GM18520 (cell line): ENCODE measurements at regions not wholly inside any gene's neighbourhood (a gene's known extent, or its start where the extent isn't known, plus 50 kb on each side); places are given as distances from the start of the nearest gene placed in this dataset.
"Not testable (repeated sequence)": the region's sequence is repeated elsewhere in the genome, so short reads cannot be mapped to it uniquely, and the experiment has no call there.

Source experiments
- ATAC-seq: cut with Tn5 transposase; IDR thresholded peaks from one replicate; pipeline ENCODE4 v1.9.1; 2021; ENCODE audit not compliant: unreplicated experiment

- ATAC-seq, result no peak
These were observed 493.7 kb upstream of the TNP1 start for GRCh38 chr2:217353591-217353990.

DNA sequence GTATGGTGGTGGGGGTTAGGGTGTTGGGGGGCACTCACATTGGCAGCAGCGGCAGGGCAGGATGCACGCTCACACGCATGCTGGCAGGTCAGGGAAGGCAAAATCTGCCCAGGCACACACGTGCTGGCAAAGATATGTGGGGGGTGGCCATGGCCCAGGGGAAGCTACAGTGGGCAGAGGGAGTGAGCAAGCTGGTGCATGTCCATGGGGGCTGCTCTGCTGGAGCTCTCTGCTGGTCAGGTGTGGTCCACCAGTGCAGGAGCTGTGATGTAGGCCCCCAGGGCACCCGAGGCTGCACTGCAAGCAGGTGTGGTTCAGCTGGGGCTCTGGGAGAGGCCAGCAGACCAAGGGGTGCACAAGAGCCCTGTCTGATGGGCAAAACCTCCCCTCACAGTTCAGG lies 491.5 kb upstream of the TNP1 start:
- no peak for ATAC-seq

DNA sequence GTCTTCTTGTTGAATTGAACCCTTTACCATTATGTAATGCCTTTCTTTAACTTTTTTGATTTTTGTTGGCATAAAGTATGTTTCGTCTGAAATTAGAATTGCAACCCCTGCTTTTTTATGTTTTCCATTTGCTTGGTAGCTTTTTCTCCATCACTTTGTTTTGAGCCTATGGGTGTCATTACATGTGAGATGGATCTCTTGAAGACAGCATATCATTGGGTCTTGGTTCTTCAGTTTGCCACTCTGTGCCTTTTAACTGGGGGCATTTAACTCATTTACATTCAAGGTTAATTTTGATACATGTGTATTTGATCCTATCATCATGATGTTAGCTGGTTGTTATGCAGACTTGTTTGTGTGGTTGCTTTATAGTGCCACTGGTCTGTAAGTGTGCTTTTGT lies 489.4 kb upstream of the TNP1 start:
- no peak for ATAC-seq

- not testable (repeated sequence) for ATAC-seq
These were observed 487.8 kb upstream of the TNP1 start for GRCh38 chr2:217347630-217348029.

DNA sequence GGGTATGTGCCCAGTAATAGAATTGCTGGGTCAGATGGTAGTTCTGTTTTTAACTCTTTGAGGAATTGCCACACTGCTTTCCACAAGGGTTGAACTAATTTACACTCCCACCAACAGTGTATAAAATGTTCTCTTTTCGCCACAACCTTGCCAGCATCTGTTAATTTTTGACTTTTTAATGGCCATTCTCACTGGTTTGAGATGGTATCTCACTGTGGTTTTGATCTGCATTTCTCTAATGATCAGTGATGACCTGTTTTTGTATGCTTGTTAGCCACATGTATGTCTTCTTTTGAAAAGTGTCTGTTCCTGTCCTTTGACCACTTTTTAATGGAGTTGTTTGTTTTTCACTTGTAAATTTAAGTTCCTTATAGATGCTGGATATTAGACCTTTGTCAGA lies 486.2 kb upstream of the TNP1 start:
- ATAC-seq, result not testable (repeated sequence)

- no peak for ATAC-seq
These were observed 481.0 kb upstream of the TNP1 start for GRCh38 chr2:217340899-217341298.

- no peak for ATAC-seq
These were observed 480.3 kb upstream of the TNP1 start for GRCh38 chr2:217340176-217340575.

GRCh38 chr2:217339753-217340152 lies 479.9 kb upstream of the TNP1 start:
- ATAC-seq, result no peak

DNA sequence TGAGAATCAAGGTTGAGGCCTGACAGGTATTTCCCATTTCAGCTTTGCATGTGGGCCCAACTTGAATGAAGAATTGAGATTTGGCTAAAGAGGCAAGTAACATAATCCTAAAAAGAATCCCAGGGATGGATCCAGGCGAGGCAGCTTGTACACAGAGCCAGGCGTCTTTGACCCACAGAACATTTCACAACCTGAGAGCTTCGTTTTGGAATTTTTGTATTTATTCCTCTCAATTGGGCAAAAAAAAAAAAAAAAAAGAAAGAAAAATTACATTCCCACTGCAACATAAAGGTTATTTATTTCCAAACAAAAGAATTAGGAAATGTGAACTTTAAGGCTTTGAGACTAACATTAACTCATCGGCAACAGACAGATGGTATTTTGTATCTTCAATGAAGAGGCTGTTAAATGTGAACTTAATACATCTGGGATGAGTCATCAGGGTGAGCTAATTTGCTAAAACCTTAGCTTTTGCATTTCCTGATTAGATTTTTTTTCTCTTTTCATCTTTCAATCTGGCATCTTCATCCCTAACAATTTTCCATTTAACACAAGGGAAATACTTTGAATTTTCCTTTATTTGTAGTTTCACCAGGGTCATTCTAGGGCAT lies 478.5 kb upstream of the TNP1 start:
- no peak for ATAC-seq

DNA sequence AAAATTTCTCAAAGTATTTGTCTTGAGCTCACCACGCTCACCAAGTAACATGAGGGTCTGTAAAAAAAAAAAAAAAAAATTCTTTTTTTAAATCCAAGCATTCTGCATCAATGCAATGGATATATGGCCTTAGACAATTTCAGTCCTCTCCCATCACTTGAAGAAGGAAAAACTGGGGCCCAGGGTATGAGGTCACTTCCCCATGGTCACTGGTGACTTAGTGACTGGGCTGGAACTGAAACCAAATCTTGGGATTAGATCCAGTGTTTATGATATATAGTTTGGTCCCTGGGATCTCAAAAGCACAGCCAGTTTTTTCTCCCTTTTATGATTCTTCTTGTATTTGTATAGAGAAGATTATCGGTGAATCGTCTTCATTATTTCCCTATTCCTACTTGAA lies 477.9 kb upstream of the TNP1 start:
- ATAC-seq, result no peak

- ATAC-seq, result no peak
These were observed 476.8 kb upstream of the TNP1 start for GRCh38 chr2:217336694-217337093.

DNA sequence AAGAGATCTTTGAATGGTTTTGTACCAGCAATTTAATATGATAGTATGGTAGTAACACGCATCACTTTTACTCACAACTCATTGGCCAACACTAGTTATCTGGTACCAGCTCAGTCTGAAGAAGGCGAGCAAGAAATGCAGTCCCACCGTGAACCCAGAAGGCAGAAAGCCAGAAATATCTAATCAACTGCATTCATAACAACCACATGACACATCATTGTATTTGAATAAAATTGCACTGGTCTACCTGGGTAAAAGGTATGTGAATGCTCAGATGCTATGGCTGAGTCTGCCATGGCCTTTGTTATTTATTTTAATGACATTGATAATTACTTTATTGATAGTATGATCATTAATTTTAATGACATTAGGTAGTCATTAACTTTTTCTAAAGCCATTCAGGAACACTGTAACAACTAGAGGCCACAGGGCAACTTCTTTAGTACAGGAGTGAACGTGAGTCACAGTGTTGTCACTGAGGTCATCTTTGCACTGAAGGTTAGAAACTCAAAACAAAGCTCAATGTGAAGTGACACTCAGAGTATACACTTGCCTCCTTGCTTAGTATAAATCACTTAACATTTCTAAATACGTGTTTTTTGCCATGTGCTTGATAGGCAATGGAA lies 475.6 kb upstream of the TNP1 start:
- ATAC-seq, result no peak

- no peak for ATAC-seq
These were observed 474.7 kb upstream of the TNP1 start for GRCh38 chr2:217334561-217334960.

- no peak for ATAC-seq
These were observed 473.0 kb upstream of the TNP1 start for GRCh38 chr2:217332866-217333265.

DNA sequence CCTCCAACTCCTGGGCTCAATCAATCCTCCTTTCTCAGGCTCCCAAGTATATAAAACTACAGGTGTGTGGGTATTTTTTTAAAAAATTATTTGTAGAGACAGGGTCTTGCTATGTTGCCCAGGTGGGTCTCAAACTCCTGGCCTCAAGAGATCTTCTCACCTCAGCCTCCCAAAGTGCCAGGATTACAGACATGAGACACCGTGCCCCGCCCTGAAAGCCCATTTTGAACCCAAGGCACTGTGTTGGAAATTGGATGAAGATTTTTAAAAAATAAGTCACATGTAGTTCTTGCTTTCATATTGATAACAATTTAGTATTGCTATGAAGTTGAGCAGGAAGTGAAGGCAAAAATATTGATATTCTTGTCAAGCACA lies 472.5 kb upstream of the TNP1 start:
- no peak for ATAC-seq

DNA sequence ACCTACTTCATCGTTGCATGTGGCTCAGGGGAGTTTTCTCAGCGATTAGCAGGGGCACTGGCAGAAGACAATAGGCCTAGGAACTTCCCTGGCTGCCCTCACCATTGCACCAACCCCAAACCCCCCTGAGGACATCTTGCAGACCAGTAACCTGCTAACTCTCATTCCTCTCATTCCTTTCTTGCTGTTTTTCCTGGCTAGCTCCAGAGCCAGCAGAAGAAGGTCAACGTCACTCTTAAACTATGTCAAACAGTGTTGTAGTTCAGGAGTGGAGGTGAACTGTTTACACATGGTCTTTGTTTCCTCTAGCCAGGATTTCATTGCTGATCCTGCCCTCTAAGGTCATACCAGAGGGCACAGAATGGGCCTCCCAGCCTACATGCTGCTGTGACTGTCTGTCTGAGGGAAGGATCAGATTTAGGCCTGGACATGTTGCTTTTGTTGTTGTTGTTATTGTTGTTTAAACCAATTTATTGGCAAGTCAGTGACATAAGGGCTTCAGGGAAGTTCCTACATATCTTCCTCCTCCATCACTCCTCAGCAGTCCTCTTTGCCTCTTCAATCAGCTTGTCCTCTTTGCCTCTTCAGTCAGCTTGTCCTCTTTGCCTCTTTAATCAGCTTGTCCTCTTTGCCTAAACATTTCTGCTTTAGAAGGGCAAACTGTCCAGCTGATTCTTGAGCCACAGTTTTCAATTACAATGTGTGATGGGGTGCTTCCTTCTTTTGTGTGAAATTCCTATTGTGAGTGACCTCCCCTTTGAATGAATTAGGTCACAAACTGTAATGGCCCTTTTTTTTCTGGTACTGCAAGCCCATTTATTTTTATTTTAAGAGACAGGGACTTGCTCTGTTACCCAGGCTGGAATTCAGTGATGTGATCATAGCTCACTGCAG lies 471.9 kb upstream of the TNP1 start:
- ATAC-seq, result no peak

DNA sequence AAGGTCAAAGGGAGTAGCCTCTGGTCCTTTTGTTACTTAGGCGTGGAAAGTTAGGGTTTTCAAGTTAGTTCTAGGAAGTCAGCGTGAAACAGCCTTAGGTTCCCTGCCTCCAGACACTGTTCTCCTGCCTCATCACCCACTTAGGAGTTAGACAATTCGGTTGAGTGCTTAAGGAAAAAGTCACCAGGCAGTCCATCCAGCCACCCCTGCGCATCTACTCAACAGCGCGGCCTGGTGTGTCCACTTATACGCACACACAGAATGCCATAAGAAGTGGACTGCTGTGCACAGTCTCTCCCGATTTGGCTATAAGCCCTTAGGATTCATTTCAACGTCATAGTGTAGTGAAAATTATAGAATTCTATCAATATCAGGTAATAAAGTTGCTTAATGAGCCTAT lies 470.8 kb upstream of the TNP1 start:
- ATAC-seq, result no peak

- ATAC-seq, result no peak
These were observed 469.2 kb upstream of the TNP1 start for GRCh38 chr2:217329023-217329431.

- no peak for ATAC-seq
These were observed 468.7 kb upstream of the TNP1 start for GRCh38 chr2:217328622-217328978.

- no peak for ATAC-seq
These were observed 468.2 kb upstream of the TNP1 start for GRCh38 chr2:217327953-217328621.

- ATAC-seq, result no peak
These were observed 466.6 kb upstream of the TNP1 start for GRCh38 chr2:217326238-217327022.
